ENCODE measurements at regions not wholly inside any gene's neighbourhood (a gene's known extent, or its start where the extent isn't known, plus 50 kb on each side); places are given as distances from the start of the nearest gene placed in this dataset.

GRCh38 chr5:126115059-126115629 lies 308.1 kb upstream of the GRAMD2B start:
- no peak for TF ChIP-seq CTCF (IDR thresholded peaks at IDR 0.05; ENCODE audit: control extremely low read depth, extremely low read depth, low read depth, missing control alignments)
- ChIA-PET POLR2A (no interaction called here), CTCF (no interaction called here)
- DNase-seq (ENCODE audit: extremely low spot score) = no peak

GRCh38 chr5:126117044-126117443 lies 306.2 kb upstream of the GRAMD2B start:
- CTCF ChIA-PET = interaction anchor here (1.6 kb wide), 1 partner anchor 12 kb away, joined by 3 read pairs; no protein-coding TSS in a partner anchor
- POLR2A ChIA-PET = no interaction called here
- DNase-seq (ENCODE audit: extremely low spot score) = no peak
- no peak for TF ChIP-seq CTCF (IDR thresholded peaks at IDR 0.05; ENCODE audit: control extremely low read depth, extremely low read depth, low read depth, missing control alignments)

GRCh38 chr5:126119887-126120442 lies 303.2 kb upstream of the GRAMD2B start:
- ChIA-PET POLR2A (no interaction called here), CTCF (interaction anchor here (1.1 kb wide), 1 partner anchor 13 kb away, joined by 3 read pairs; no protein-coding TSS in a partner anchor)
- no peak for TF ChIP-seq CTCF (IDR thresholded peaks at IDR 0.05; ENCODE audit: control extremely low read depth, extremely low read depth, low read depth, missing control alignments)
- no peak for DNase-seq (ENCODE audit: extremely low spot score)

GRCh38 chr5:126120939-126121338 lies 302.3 kb upstream of the GRAMD2B start:
- no peak for TF ChIP-seq CTCF (IDR thresholded peaks at IDR 0.05; ENCODE audit: control extremely low read depth, extremely low read depth, low read depth, missing control alignments)
- POLR2A ChIA-PET = no interaction called here
- CTCF ChIA-PET = no interaction called here
- DNase-seq (ENCODE audit: extremely low spot score) = no peak

GRCh38 chr5:126122942-126123341 lies 300.3 kb upstream of the GRAMD2B start:
- POLR2A ChIA-PET = no interaction called here
- no peak for TF ChIP-seq CTCF (IDR thresholded peaks at IDR 0.05; ENCODE audit: control extremely low read depth, extremely low read depth, low read depth, missing control alignments)
- CTCF ChIA-PET = no interaction called here
- DNase-seq (ENCODE audit: extremely low spot score) = no peak

GRCh38 chr5:126124706-126125345 lies 298.4 kb upstream of the GRAMD2B start:
- ChIA-PET CTCF (interaction anchor here (1.2 kb wide), 1 partner anchor 20 kb away, joined by 3 read pairs; no protein-coding TSS in a partner anchor), POLR2A (no interaction called here)
- no peak for DNase-seq (ENCODE audit: extremely low spot score)
- TF ChIP-seq CTCF (IDR thresholded peaks at IDR 0.05; ENCODE audit: control extremely low read depth, extremely low read depth, low read depth, missing control alignments) = no peak

All from GM10248 (cell line).